GM12873 (cell line): ENCODE measurements at regions not wholly inside any gene's neighbourhood (a gene's known extent, or its start where the extent isn't known, plus 50 kb on each side); places are given as distances from the start of the nearest gene placed in this dataset.

Source experiments
- CTCF ChIP-seq: IDR thresholded peaks from 2 replicates; pipeline ENCODE4 v1.5.1; 2012; ENCODE audit warnings: low read depth, mild to moderate bottlenecking, moderate library complexity, low read length, control low read depth; ENCODE audit not compliant: insufficient read depth; ENCODE audit errors: missing control alignments

GRCh38 chr20:51134405-51134804 is 111.5 kb upstream of the KCNG1 start:
- TF ChIP-seq CTCF = no peak

- TF ChIP-seq CTCF = no peak
These were observed 109.4 kb upstream of the KCNG1 start for GRCh38 chr20:51132279-51132678.

- TF ChIP-seq CTCF = no peak
These were observed 108.9 kb upstream of the KCNG1 start for GRCh38 chr20:51131811-51132210.

- TF ChIP-seq CTCF = no peak
These were observed 106.4 kb upstream of the KCNG1 start for GRCh38 chr20:51129147-51129776.

- TF ChIP-seq CTCF = no peak
These were observed 105.3 kb upstream of the KCNG1 start for GRCh38 chr20:51128198-51128597.

- TF ChIP-seq CTCF = no peak
These were observed 104.8 kb upstream of the KCNG1 start for GRCh38 chr20:51127713-51128112.

GRCh38 chr20:51126337-51126736 is 103.4 kb upstream of the KCNG1 start:
- TF ChIP-seq CTCF = no peak
